ENCODE measurements at regions not wholly inside any gene's neighbourhood (a gene's known extent, or its start where the extent isn't known, plus 50 kb on each side); places are given as distances from the start of the nearest gene placed in this dataset.

GRCh38 chr11:115067900-115068530, 389.7 kb downstream of the NXPE2 start:
- TF ChIP-seq CTCF (IDR thresholded peaks at IDR 0.05; ENCODE audit: insufficient read depth, low read depth, low read length) (no peak), EZH2 (IDR thresholded peaks at IDR 0.05; ENCODE audit: insufficient read depth, low read length) (no peak)

All from astrocyte (in vitro differentiated cells and primary cell).